ENCODE measurements at regions not wholly inside any gene's neighbourhood (a gene's known extent, or its start where the extent isn't known, plus 50 kb on each side); places are given as distances from the start of the nearest gene placed in this dataset.

DNA sequence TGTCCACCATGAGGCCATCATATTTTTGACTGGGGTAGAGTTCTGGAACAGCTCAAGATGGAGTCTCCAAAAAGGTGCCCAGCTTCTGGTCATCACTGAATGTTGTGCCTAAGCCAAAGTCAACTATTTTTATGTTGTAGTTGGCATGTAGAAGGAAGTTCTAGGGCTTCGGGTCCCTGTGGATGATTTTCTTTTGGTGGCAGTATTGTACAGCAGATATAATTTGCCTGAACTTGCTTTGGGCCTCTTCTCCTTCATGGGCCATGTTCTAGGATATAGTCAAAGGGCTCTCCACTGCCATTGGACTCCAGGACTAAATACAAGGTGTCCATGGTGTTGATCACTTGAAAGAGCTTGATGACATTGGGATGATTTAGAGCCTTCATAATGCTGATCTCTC is 143.6 kb downstream of the SLC38A4 start:
- TF ChIP-seq POLR2A (IDR thresholded peaks at IDR 0.05): no peak
- TF ChIP-seq, protein P1, sequence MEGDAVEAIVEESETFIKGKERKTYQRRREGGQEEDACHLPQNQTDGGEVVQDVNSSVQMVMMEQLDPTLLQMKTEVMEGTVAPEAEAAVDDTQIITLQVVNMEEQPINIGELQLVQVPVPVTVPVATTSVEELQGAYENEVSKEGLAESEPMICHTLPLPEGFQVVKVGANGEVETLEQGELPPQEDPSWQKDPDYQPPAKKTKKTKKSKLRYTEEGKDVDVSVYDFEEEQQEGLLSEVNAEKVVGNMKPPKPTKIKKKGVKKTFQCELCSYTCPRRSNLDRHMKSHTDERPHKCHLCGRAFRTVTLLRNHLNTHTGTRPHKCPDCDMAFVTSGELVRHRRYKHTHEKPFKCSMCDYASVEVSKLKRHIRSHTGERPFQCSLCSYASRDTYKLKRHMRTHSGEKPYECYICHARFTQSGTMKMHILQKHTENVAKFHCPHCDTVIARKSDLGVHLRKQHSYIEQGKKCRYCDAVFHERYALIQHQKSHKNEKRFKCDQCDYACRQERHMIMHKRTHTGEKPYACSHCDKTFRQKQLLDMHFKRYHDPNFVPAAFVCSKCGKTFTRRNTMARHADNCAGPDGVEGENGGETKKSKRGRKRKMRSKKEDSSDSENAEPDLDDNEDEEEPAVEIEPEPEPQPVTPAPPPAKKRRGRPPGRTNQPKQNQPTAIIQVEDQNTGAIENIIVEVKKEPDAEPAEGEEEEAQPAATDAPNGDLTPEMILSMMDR (IDR thresholded peaks at IDR 0.05 in 4 of 5, conservative IDR thresholded peaks at IDR 0.05 in 1 of 5): no peak
